ENCODE measurements at regions not wholly inside any gene's neighbourhood (a gene's known extent, or its start where the extent isn't known, plus 50 kb on each side); places are given as distances from the start of the nearest gene placed in this dataset.

- DNase-seq (ENCODE audit: low read depth) = no peak
- H3K4me3 ChIP-seq (ENCODE audit: low read depth, low read length) = no peak overlapping the region
- TF ChIP-seq CTCF (IDR thresholded peaks at IDR 0.05; ENCODE audit: low read depth, low read length, missing control alignments) = no peak
These were observed 120.1 kb upstream of the CDYL start for GRCh38 chr6:4656106-4656505.

- H3K4me3 ChIP-seq (ENCODE audit: low read depth, low read length) = no peak overlapping the region
- DNase-seq (ENCODE audit: low read depth) = no peak
These were observed 120.8 kb upstream of the CDYL start for GRCh38 chr6:4655196-4656025.

GRCh38 chr6:4653141-4653540, 123.1 kb upstream of the CDYL start:
- DNase-seq (ENCODE audit: low read depth) = no peak
- TF ChIP-seq CTCF (IDR thresholded peaks at IDR 0.05; ENCODE audit: low read depth, low read length, missing control alignments) = no peak
- no peak overlapping the region for H3K4me3 ChIP-seq (ENCODE audit: low read depth, low read length)

More at GRCh38 chr6:4655196-4656025, 120.8 kb upstream of the CDYL start:
- TF ChIP-seq CTCF (IDR thresholded peaks at IDR 0.05; ENCODE audit: low read depth, low read length, missing control alignments) = no peak

GRCh38 chr6:4651831-4652467, 124.3 kb upstream of the CDYL start:
- DNase-seq (ENCODE audit: low read depth) = no peak
- TF ChIP-seq CTCF (IDR thresholded peaks at IDR 0.05; ENCODE audit: low read depth, low read length, missing control alignments) = no peak
- H3K4me3 ChIP-seq (ENCODE audit: low read depth, low read length) = no peak overlapping the region

- no peak for TF ChIP-seq CTCF (IDR thresholded peaks at IDR 0.05; ENCODE audit: low read depth, low read length, missing control alignments)
- no peak for DNase-seq (ENCODE audit: low read depth)
- no peak overlapping the region for H3K4me3 ChIP-seq (ENCODE audit: low read depth, low read length)
These were observed 126.5 kb upstream of the CDYL start for GRCh38 chr6:4649728-4650127.

- TF ChIP-seq CTCF (IDR thresholded peaks at IDR 0.05; ENCODE audit: low read depth, low read length, missing control alignments) = no peak
- no peak for DNase-seq (ENCODE audit: low read depth)
- H3K4me3 ChIP-seq (ENCODE audit: low read depth, low read length) = no peak overlapping the region
These were observed 128.5 kb upstream of the CDYL start for GRCh38 chr6:4647414-4648365.
